ENCODE measurements at regions not wholly inside any gene's neighbourhood (a gene's known extent, or its start where the extent isn't known, plus 50 kb on each side); places are given as distances from the start of the nearest gene placed in this dataset.

DNA sequence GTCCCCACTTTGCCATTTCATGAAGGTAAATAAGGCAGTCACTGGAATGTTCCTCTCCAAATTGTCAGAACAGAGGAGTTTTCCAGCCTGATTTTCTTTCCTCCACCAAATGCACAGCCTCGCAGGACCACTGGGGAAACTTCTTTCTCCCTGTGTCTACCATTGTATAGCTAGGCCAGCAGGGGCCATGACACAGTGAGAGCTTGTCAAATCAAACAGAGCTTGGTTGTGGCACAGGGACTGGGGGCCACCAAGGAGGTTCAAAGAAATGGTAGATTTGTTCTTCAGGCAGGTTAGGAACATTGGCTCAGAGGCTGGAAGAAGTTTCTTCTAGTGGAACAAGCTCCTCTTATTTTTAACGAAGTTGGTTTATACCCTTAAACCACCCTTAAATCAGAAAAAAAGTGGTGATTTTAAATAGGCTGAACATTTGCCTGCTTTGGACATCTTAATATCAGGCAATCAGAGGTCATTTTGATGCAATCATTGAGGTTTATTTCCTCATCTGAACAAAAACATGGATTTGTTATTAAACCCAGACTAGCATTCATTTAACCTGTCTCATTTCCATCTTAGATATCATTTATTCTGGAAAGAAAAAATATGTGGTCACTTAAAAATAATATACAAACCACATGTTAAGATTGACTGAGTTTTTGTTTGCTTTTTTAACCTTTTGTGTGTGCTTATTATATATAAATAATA, 105.6 kb downstream of the GTPBP8 start:
- no peak for DNase-seq (ENCODE audit: low spot score)

DNA sequence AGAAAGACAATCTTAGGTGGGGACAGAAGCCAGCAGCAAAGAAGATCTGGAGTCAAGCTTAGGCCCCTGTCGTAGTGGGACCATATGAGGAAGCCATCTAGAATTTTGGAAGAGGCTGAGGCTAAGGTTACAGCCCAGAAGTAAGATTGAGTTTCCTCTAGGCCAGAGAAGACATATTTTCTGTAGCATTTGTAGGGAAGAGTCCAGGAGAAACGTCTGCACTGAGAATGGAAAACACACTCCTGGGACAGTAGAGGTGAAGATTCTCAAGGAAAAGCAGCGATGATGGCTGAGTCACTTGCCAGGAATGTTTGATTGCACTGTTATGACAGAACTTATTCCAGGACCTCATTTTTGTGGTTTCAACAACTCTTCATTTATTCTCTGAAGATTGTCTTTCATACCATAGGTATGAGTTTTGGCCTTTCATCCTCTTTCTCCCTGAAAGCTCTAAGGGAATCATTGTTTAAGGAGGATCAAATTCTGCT, 107.2 kb downstream of the GTPBP8 start:
- peak; percentile 33 for DNase-seq (ENCODE audit: low spot score)

DNA sequence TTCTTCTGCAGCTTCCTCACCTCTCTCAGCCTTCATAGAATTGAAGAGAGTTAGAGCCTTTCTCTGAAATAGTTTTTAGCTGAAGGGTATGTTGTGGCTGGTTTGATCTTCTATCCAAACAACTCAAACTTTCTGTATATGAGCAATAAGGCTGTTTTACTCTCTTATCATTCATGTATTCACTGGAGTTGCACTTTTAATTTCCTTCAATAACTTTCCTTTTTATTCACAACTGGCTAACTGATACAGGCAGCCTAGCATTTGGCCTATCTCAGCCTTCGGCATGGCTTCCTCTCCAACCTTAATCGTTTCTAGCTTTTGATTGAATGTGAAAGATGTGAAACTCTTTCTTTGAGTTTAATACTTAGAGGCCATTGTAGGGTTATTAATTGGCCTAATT, 109.3 kb downstream of the GTPBP8 start:
- no peak for DNase-seq (ENCODE audit: low spot score)

DNA sequence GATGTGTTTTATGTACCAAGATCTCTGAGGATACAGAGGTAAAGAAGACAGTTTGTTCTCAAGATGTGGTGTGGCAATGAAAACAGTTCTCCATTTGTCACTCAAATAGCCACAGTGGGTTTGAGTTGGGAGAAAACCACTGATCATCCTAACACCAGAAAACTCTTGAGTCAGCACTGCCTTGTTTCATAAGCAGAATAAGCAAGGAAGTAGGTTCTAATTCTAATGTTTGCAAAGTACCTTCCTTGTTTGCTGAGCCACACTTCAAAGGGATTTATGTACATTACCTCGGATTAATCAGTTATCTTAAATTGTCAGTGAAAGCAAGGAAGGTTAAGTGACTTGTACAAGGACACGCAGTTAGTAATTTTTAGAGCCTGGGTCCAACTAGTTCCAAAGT, 107.8 kb upstream of the BOC start:
- DNase-seq (ENCODE audit: low spot score) = peak; percentile 50

DNA sequence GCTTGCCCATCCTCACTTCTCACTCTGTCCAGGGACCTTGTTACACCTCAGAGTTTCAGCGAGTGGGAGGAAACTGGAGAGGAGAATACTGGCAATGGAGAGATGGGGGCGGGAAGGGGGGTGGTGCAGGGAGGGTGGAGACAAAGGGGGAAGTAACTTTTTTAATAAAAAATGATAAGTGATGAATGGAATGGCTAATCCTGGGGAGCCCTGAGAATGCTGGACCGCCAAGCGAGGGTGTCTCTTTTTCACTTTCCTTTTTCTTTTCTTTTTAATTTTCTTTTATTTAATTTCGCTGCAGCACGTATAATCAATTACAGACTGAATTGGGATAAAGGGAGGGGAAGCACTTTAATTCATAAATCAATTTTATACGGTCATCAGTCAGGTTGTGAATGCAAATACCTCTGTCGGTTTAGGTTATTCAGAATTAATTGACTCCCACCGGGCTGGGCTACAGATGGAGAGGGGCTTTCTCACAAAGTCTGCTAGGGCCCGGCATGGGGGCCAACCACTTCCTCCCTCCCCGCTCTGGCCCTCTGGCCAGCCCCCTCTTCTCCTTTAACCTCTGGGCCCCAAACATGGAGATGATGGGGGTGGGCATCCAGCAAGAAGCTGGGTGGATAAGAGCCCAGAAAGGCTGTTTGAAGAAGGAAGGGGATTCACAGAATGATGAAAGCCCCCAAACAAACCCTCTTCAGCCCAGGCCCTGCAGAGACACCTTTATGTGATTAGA, 106.8 kb upstream of the BOC start:
- DNase-seq (ENCODE audit: low spot score) = no peak

DNA sequence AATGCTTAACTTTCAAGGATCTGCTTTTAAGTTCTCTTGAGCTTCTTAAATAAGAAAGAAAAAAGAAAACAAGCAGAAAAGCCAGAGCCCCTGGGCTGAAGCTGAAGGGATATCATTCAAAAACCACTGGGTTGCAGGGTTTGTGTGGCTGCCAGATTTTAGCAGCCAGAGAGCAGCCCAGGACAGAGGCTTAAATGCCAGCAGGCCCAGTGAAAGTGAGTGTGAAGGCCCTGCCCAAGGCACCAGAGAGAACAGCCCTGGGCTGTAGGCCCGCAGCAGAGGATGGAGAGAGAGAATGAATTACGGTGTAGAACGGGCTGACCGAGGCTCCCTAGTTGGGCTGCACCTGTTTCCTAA, 106.3 kb upstream of the BOC start:
- no peak for DNase-seq (ENCODE audit: low spot score)

DNA sequence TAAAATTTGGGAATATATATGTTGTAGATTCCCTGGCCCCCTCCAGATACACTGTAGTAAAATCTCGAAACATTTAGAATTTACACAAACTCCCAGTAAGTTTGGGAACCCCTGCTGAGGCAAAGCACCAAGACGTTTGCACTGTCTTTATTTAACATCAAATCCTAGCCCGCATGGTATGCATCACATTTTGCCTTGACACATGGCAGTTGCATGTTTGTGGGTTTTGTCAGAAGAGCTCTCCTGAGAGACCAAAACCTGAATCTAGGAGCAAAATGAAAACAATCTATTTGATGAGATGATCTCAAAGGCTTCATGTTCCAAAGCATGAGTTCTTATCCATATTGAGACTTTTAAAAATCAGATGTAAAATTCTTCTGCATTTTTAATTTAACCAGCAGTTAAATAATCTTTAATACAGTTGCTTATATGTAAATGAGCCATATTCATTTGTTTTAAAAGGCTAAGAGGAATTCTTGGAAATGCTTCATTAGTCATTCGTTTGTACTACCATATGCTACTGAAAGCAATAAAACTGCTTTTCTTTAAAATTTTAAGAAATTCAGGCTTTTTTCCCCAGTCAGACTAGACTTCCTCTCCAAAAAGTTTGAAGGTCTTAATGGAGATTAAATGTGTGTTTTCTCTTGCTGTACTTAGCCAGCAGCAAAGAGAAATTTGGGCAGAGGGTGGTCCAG, 105.2 kb upstream of the BOC start:
- DNase-seq (ENCODE audit: low spot score) = no peak

DNA sequence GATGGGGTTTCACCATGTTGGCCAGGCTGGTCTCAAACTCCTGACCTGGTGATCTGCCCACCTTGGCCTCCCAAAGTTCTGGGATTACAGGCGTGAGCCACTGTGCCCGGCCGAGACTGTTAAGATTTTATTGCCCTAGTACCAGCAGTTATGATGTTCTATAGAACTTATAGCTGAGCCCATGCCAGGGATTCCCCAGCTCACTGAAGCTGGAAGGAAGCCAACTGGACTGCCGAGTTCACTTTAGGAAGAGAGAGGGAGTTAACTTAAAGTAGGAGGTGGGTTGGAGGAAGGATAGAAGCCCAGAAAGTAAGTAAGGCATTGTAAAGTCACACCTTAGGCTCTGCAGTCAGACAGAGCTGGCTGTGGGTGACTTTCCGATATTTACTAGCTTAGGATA, 101.1 kb upstream of the BOC start:
- peak; percentile 57 for DNase-seq (ENCODE audit: low spot score)

DNA sequence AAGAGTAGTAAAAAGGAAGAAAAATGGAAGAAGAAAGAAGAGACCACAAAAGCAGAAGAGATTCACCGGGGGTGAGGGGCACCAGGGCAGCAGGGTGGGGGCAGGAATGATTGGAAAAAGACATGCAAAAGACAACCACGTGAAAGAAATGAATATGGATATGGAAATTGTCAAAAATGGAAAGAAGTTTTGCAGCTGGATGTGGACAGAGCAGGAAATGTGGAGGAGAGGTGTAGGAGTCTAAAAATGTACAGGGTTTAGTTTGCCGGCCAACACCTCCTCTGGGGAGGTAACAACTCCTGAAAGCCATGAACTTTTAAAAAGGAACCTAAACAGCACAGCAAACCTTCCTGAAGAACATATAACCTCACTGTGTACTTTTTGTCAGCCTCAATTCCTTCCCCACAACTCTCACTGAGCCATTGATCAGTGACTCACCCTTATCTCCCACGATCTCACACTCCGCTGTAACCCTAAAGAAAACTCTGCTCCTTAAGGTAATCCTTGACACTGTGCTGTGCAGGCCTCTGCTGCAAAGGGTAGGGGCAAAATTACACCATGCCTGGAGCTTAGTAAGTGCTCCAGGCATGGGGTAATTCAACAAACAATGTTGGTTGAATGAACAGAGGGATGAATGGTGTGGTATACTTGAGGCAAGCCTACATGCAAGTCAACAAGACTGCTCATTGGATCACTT, 100.2 kb upstream of the BOC start:
- DNase-seq (ENCODE audit: low spot score) = peak; percentile 60

DNA sequence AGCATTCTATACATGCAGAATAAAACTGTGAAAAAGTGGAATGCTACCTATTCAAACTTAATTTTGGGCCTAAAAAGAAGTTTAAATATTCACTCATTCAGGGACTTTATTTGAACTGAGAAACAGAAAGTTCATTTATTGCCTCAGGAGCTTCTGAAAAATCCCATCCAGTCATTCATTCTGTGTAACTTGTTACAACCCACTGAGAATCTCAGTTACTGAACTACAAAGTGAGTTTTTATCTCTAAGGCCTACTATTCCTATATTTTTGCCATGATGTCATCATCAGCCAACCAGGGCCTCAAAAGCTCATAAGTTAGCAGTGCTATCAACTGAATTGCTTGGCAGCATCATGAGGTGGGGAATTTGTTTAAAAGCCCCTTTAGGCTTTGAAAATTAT, 98.0 kb upstream of the BOC start:
- DNase-seq (ENCODE audit: low spot score) = no peak

DNA sequence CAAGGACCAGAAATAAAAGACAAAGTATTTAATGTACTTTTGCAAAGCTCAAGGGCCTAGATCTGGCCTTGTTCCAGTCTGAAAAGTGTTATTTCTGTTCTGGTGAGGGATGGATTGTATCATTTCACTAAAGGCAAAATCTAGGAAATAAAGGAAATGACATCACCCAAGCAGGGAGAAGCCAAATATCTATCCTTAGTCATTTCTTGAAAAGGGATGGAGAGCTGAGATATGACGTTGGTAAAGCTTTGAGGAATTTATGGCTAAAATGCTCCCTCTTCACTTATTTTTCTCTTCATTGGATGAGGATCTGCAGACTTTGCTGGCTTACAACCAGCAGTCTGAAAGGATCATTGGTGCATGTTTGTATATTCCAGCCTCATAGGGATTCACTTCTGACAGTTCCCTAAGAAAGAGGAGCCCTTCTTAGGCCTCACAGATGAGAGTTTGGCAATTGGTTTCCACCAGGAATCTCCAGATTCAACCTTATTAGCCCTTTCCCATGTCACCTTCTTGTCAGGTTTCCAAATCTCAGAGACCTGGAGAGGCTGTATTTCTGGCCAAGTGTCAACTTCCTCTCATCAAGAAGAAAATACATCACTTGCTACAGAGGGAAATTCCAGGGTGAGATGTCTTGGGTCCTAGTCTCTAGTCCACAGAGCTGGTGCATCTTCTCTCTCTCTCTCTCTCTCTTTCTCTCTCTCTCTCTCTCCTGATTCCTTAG, 93.7 kb upstream of the BOC start:
- no peak for DNase-seq (ENCODE audit: low spot score)

DNA sequence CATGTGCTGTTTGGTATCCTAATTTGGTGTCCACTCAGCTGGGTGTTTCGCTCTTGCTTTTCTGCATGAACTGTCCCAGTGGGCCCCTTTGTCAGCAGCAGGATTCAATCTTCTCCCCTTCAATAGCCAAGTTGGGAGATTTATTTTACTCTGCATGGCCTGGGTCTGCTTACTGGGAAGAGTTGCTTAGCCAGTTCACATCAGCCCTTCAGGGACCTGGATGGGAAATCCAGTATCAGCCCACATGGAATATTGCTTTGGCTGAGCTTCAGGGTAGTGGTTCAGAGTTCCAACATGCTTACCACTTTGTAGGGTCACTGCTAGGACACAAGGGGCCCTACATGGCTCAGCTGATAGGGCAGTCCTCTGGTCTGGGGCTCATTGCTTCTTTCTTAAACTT, 93.0 kb upstream of the BOC start:
- no peak for DNase-seq (ENCODE audit: low spot score)

DNA sequence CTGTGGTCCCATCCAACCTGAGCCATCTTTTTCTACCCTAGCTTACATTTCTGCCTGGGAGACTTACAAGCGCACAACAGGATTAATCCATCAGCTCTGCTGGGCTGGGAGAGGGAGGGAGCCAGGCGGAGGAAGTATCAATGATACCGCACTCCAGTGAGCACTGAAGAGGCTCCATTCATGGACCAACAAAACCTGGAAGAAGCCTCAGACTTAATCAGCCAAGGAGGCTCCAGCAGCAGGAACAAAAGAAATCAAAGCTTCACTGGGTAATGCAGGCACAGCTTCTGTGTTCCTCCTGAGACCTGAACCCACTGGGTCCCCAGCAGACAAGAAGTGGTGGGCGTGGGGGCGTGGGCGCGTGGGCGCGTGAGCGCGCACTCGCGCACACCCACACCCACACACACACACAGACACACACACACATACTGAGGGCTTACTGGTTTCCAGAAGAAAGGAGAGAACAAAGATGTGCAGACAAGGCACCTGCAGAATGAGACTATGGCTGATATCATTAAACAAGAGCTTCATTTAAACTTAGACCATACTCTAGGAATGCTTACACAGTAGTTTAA, 87.0 kb upstream of the BOC start:
- DNase-seq (ENCODE audit: low spot score) = no peak

DNA sequence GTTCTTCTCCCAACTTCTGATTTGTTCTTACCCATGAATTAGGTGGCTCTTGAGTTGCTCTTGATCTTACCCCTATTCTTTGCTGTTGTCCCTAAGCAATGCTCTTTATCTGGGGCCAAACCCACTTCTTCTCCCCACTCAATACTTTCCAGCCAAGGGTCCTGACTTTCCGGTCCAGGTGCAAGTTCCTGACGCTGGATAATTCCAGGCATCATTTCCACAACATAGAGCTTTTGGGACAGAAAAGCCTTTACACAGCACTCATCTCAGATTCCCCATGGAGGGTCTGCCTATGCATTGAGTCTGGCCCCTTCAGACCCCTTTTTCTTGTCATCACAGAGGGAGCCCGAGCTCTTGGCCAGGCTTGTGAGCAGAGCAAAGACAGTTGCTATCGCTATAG, 85.4 kb upstream of the BOC start:
- no peak for DNase-seq (ENCODE audit: low spot score)

DNA sequence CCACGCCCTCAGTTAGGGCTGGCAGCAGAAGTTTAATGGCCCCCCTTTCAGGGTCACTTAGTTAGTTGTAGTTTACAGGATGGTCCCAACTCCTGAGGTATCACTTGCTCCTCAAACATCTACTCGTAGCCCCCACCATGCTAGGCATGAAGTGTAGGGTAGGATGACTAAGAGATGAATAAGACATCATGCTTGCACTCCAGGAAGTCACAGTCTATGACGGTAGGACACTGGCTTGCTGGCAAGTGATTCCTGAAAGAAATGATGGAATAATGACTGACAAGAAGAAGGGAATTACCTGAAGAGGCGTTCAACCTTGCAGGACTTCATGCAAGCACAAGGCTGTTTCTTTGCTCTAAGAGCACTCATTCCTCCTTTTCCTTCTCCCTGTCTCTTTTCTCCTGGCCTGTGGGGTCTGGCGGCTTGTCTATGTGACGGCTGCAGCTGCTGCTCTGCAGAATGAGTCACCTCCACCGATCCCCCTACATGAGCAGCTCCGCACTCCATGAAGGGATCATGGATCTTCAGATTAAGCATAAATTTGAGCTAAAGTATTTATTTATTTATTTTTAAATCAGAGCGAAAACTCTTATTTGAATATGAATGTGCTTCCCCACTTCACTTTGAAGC, 82.9 kb upstream of the BOC start:
- no peak for DNase-seq (ENCODE audit: low spot score)

DNA sequence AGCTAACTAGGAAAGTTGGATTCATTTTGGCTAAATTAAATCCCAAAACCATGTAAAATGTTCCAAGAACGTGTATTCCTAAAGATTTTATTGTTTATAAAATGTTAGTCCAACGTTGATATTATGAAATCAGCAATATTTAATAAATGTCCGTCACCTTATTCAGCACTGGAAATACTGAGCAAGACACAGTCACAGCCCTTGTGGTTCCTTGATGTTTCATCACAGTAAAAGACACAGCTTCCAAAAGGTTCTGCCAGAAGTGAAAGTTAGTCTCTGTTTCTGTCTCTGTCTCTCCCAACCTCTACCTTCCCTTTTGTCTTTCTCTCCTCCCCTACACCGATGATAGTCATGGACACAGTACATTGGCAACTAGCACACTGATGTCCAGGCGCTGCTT, 82.2 kb upstream of the BOC start:
- DNase-seq (ENCODE audit: low spot score) = no peak

DNA sequence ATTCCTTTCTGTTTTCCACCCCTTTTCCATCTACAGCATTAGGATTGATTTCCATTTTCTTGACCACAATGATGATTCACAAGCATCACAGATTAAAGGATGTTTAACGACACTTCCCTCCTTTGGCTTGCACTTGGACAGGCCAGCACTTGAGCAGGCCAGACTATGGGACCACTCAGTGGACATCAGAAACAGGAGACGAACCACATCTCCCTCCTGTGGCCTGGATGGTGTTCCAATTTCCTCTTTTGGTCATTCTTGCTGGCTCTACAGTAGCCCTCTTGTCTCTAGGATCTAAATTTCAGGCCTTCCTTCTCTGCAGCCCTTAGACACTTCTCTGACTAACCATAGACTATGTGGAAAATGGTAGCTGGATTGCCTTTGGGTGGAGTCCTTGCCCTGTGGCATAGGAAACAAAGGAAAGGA, 78.8 kb upstream of the BOC start:
- peak; percentile 18 for DNase-seq (ENCODE audit: low spot score)

DNA sequence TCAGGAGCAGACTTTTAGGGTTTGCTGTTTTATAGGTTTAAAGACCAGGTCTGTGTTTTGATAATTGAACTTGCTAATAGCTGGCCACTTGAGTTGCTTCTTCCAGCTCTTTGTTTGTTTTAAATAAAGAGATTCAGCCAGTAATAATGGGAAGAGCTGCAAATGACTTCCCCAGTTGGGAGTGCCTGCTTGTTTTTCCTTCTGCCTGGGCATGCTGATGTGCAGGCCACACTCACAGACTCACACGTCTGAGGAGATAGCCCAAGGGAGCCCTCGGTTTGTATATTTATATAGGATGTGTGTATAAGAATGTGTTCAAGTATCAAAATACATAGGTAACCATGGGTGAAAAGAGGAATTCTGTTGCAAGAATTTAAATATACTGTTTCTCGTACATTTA, 78.2 kb upstream of the BOC start:
- DNase-seq (ENCODE audit: low spot score) = no peak

DNA sequence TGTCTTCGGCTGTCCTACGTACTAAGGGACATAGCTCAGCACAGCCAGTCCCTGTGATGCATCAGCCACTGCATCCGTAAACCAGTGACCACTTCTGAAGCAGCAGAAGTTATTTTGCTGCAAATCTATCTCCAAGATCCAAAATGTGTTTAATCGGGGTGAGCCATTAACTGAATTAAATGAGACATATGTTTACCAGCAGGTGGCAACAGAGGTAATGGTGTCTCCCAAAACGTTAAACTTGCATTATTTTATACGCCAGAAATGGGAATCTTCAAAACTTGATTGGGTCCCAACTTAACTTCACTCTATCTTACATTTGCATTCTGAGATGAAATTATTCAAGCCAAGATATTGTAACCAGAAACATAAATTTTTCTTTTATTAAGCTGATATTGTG, 75.3 kb upstream of the BOC start:
- DNase-seq (ENCODE audit: low spot score) = peak; percentile 37

DNA sequence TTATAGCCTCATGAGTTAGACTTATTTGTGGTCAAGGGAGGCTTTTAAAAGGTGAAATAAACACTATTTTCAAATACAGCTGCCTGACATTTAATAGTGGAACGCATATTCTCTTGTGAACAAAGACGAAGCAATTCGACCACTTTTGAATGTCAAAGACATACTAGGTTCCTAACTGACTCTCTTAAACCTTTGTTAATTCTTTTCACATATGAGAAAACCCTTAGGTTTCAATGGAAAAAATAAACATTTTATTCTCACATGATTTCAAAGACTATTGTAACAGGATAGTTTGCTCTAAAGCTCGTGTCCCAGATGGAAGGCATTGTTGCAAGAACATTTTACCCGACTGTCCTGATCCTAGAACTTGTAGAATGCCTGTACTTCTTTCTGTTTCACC, 74.8 kb upstream of the BOC start:
- no peak for DNase-seq (ENCODE audit: low spot score)

Measured in HT-29 (cell line).